T-helper 2 cell (primary cell): ENCODE measurements at regions not wholly inside any gene's neighbourhood (a gene's known extent, or its start where the extent isn't known, plus 50 kb on each side); places are given as distances from the start of the nearest gene placed in this dataset.

Experiments used
- DNase-seq, 5 experiments: peaks; one replicate each; pipeline versions ENCODE4 v3.0.0 to v3.0.0-alpha.2; 2012 to 2022

DNA sequence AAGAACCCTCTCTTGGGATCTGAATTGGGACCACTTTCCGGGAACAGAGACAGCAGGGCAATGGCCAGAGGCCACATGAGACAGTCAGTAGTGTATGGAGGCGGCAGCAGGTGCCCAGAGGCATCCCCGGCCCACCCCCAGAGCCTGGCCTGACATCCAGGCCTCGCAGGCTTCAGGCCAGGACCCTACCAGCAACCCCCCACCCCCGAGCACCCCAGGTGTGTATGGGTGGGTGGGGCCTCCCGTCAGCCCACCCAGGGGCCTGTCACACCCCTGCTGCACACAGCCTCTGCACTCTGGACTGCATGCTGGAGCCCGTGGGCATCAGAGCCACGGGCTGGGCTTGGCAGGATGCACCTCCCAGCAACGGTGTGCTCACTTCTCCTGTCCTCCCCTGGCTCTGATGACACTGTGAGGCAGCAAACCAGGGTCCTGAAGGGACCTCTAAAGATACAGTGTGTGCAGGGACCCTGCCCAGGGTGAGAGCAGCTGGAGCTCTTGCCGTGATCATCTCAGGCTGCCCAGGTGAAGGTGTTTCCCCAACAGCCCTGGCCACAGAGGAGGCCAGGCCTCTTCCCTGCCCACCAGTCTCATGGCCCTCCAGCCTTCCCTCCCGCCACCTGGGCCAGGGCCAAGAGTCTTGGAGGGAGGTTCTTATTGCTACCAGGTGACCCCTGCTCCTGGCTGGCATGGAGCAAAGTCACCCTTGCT, 88.8 kb upstream of the SEPTIN5 start:
- no peak for DNase-seq

GRCh38 chr22:19626042-19626587, 88.2 kb upstream of the SEPTIN5 start:
- DNase-seq, result no peak

DNA sequence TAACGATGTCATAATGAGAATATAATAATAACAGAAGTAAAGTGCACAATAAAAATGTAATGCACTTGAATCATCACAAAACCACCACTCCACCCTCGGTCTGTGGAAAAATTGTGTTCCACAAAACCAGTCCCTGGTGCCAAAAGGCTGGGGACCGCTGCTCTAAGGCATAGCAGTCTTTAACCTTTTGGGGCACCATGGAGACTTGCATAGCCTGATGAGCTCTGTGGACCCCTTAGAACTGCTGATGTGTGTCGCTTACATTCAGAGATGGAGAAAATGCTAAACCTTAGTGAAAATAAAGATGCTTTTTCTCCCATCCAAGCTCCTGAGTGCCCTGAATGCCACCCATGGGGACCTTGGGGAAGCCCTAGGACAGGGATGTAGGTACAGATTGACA, 87.6 kb upstream of the SEPTIN5 start:
- DNase-seq, result no peak

DNA sequence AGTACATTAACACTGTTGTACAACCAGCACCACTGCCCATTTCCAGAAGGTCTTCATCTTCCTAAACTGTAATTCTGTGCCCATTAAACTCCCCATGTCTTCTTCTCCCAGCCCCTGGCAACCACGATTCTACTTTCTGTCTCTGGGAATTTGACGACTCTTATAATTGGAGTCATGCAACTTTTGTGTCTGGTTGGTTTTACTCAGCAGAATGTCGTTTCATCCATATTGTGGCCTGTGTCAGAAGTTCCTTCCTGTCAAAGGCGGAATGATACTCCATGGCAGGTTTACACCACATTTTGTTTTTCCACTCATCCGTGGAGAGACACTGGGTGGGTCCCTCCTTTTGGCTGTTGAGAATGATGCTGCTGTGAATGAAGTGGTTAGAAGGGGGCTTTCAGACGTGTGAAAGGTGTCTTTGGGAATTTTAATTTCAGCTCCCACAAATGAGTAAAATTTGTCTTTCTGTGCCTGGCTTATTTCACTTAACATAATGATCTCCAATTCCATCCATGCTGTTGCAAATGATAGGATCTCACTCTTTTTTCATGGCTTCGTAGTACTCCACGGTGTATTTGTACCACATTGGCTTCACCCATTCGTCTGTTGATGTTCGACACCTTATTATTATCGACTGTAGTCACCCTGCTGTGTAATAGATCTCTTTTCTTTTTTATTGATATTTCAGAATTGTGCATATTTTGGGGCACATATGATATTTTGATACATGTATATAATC, 86.1 kb upstream of the SEPTIN5 start:
- DNase-seq, result no peak

- no peak for DNase-seq
Measured at GRCh38 chr22:19629331-19629719, 85.0 kb upstream of the SEPTIN5 start.

- peak; percentile 49 to 81 (median 74) for DNase-seq
Measured at GRCh38 chr22:19629720-19630419, 84.4 kb upstream of the SEPTIN5 start.

- DNase-seq, result no peak
Measured at GRCh38 chr22:19630614-19631013, 83.7 kb upstream of the SEPTIN5 start.

DNA sequence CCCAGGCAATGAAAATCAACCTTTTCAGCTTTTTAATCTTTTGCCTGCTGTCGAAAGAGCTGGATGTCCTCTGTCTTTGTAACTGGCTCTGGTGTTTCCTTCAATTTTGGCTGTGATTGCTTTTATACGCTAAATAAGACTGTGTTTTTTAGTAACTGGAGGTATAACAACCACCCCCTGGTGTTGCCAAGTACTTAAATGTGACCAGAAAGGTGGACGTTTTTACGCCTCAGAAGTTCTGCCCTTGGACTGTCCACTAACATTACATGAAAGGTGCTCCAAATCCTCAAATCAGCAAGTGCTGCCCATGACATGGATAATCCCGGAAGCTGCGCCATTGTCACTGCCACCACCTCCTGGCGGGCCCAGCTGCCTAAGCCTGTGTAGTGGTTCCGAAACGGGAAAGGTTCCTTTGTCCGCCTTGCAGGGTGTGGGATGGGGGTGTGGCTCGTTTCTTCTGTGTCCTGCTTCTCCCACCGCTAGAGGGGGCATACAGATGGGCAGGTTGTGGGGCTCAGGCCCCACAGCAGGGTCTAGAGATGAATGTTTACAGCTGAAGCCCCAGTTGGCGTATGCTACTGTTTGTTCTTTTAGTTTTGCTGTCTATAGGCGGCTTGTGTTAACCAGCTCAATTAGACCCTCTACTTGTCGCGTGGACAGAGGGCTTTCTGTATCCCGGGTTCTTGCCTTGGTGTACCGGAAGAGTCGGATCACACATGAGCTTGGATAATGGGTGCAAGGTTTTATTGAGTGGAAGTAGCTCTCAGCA, 82.2 kb upstream of the SEPTIN5 start:
- peak in 1 of 5 experiments; percentile 12 for DNase-seq

DNA sequence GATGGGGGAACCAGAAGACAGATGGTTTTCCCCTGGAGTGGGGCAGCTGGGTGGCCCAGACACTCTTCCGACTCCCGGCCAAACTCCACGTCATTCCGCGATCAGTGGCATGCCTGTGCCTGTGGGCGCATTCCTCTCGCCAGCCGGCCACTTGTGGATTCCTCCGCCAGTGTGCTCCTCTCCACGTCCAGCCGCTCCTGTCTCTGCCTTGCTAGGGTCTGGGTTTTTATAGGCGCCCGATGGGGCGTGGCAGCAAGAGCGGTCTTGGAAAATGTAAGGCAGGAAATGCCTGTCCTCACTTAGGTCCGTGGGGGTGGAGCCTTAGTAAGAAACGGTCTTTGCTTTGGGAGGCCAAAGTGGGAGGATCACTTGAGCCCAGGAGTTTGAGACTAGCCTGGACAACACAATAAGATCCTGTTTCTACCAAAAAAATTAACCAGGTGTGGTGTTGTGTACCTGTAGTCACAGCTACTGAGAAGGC, 81.6 kb upstream of the SEPTIN5 start:
- DNase-seq, result no peak

- DNase-seq, result no peak
Measured at GRCh38 chr22:19634226-19634975, 79.9 kb upstream of the SEPTIN5 start.

GRCh38 chr22:19635644-19636043, 78.7 kb upstream of the SEPTIN5 start:
- DNase-seq, result no peak

DNA sequence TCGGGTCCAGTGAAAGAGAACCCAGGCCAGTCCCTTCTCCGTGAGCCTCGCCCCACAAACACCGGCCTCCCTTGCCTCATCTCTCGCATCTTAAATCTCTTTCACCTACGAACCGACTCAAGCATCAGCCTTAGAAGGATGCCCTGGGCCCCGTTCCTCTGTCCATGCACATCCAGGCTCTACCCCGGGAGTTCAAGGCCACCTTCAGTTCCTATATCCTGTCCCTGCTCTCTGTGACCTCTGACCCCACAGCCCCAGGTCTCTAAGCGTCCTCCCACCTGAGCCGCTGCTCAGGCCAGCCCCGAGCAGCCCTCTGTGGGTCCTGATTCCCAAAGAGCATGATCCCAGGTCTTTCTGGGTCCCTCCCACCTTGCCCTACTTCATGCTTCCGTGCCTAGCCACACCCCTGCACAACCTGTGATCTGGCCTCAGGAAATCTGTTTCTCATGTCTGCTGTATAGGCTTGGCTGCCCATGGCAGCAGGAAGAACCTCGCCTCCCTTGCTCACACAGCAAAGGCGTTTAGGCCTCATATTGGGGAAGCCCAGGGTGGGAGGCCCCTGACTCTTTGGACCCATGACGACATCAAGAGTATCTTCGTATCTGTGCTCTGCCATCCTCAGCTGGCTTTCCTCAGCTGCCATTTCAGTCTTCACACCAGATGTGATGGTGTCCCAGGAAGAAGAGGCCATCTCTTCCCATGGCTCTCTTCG, 77.5 kb upstream of the SEPTIN5 start:
- DNase-seq, result no peak

GRCh38 chr22:19637408-19638281, 76.7 kb upstream of the SEPTIN5 start:
- no peak for DNase-seq

GRCh38 chr22:19638282-19639015, 75.9 kb upstream of the SEPTIN5 start:
- no peak for DNase-seq

- DNase-seq, result no peak
Measured at GRCh38 chr22:19639610-19640135, 74.6 kb upstream of the SEPTIN5 start.

DNA sequence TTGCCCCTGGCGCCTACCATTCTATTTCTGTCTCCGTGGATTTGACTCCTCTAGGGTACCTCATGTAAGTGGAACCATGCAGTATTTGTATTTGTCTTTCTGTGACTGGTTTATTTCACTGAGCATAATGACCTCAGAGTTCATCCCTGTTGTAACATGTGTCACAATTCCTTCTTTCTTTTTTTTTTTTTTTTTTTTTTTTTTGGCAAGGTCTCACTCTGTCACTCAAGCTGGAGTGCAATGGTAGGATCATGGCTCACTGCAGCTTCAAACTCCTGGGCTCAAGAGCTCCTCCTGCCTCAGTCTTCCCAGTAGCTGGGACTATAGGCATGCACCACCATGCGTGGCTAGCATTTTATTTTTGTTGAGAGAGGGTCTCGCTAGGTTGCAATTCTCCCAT, 74.0 kb upstream of the SEPTIN5 start:
- DNase-seq, result no peak

- DNase-seq, result no peak
Measured at GRCh38 chr22:19641254-19641982, 72.9 kb upstream of the SEPTIN5 start.

DNA sequence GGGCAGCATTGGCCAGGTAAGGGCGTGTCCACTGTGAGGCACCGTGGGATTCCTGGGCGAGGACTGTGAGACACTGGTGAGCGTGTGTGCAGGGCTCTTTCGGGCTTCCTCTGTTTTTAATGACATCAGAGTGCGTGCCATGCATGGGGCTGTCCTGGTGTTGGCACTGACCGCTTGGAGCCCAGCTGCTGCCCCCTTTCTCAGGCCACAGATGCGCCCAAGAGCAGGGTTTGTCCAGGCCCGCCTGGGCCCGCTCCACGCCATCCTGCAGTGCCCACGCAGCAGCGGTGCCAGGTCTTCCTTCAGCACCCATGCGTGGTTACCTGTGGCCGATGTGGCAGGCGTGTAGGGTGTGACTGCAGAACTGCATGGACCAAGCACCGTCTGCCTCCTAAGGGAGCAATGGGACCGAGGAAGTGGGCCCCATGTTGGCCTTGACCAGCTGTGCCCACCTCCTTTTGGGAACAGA, 72.3 kb upstream of the SEPTIN5 start:
- no peak for DNase-seq
